NCI-H2107 treated with DMSO at 0.1 percent for 48 hours (cell line): ENCODE measurements at regions not wholly inside any gene's neighbourhood (a gene's known extent, or its start where the extent isn't known, plus 50 kb on each side); places are given as distances from the start of the nearest gene placed in this dataset.
"Not testable (repeated sequence)": the region's sequence is repeated elsewhere in the genome, so short reads cannot be mapped to it uniquely, and the experiment has no call there.

Experiments
- DNase-seq: peaks from one replicate; lab custom pipeline; 2025; ENCODE audit not compliant: unreplicated experiment; lab: John Stamatoyannopoulos, UW

DNA sequence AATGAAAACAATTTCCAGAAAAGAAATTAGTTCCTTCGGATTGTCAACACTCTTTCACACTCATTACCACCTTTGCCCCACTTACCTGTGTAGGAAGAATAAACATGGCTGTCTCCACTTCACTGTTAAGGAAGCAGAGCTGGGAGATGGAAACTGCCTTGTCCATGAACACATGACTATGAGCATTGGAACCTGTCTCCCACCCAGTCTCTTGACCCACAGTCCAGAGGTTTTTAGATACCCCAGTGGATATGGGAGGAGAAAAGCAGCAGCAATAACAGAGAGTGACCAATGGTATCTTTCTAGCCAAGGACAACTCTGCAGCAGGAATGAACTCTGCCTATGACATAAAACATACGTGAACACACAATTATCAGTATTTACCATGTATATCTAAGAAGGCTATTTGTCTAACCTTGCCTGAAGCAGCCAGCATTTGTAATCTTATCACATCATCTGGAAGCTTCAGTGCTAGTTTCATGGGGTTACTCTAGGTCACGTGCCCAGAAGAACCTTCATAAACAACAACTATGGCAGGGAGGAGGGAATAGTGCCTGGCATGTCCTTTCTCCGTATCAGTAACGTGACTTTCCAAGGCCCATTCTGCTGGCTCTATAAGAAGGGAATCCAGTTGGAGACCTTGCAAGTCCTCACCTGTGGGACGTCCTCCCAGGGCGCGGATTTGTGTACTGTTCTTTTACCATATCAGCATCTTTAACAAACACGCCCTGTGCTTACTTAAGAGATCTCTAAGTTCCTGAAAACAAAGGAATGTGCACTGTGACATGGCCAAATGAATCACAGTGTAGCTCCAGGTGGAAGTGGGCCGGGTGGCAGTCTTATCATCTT is 221.8 kb upstream of the UBL3 start:
- DNase-seq, result no peak

DNA sequence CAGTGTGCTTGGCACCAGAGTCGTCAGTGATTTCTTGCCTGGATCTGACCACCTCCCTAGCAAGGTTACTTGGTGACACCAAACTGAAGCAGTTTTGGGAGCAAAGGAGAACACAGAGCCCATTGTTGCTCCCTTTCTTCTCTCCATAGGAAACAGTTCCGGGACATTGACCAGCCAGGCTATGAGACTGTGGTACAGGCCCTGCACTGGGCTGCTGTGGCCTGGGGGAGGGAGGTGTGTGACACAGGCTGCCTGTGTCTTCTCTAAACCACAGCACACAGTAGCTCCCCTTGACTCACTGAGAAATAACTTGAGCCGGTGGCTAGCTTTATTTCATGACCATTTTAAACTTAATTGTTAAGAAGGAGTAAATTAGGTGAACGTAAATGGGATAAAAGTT is 214.8 kb upstream of the UBL3 start:
- no peak for DNase-seq

DNA sequence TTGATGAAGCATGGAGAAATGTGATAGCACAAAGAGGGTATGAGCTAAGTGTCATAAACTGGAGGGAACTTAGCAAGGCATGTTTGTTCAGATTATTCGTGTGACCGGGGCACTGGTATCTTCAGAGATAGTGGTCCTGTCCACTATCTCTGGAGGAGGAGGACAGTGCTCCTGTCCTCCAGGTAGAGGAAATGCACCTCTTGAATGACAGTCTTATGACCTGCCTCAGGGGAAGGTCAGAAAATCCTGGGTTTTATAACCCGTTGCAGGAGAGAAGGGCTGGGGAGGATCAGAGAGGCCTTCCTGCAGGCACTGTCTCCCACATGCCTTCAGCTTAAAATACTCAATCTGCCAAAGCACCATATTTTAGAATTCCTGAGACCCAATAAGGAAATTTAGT is 213.5 kb upstream of the UBL3 start:
- no peak for DNase-seq

DNA sequence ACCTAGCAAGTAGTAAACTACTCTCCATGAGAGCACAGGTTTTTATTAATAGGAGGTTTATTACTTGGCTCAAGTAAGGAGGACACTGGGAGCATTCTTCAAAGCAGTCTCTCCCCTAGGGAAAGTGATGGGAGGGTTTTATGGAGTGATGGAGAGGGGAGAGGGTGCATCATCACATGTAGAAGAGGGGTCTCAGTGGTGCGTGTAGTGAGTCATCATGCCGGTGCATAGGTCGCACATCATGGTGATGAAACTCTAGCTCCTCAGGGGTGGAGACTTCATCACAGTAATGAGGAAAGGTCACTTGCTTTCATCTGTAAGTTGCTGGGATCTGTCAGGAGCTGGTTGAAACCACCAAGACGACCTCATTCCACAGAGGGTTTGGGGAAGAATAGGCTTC is 210.8 kb upstream of the UBL3 start:
- no peak for DNase-seq

DNA sequence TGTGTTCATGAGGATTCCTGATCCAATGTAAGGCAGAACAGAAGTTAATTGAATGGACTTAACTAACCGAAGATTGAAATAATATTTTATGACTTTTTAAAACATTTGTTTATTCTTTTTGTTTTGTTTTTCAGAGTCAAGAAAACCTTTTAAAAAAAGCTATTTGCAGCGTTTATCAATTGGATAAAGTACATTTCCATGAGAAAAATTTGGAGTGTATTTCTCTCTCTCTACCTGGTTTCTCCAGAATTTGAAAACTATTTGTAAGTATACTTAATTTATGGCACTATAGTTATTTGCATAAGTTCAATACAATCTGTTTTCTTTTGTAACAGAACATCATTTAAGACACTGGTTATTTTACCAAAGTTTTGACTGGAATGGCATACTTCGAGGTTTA is 208.0 kb upstream of the UBL3 start:
- DNase-seq, result no peak

DNA sequence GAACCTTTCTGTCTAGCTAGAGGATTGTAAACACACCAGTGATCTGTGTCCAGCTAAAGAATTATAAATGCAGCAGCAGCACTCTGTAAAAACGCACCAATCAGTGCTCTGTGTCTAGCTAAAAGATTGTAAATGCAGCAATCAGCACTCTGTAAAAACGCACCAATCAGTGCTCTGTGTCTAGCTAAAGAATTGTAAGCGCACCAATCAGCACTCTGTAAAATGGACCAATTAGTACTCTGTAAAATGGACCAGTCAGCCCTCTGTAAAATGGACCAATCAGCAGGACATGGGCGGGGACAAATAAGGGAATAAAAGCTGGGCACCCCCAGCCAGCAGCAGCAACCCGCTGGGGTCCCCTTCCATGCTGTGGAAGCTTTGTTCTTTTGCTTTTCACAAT is 204.1 kb upstream of the UBL3 start:
- not testable (repeated sequence) for DNase-seq

DNA sequence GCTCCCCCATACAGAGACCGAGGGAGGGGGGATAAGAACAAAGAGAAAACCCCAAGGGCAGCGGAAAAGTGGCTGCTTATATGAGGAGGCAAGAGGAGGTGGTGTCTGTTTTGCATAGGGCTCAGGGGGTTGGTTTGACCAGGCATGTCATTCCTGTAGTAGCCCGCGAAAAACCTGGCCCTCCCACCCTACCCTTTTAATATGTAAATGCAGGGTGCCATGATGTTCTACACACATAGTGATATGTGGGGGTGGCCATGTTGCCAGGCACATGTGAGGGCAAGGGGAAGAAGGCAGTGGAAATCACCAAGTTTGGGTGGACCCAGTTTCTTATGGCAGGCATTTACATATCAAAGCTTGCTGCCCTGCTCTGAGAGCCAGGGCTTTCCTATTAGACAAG is 203.5 kb upstream of the UBL3 start:
- DNase-seq, result no peak

DNA sequence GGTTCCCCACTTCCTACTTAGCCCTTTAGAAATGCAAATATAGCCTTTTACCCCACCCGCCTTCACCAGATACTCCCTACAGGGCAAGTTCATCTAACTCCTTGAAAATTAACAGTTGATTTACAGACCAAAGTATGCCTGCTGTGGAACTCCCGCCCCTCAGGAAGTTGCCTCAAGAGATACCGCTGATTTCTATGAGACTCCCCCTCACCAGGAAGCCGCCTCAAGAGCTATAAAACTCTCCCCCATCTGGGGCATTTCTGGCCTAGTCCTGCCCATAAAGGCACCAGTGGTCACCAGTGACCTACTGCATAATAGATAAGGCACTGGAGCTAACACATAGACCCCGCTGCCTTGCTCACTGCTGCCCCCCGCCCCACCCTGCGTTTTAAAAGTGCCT is 201.7 kb upstream of the UBL3 start:
- no peak for DNase-seq

DNA sequence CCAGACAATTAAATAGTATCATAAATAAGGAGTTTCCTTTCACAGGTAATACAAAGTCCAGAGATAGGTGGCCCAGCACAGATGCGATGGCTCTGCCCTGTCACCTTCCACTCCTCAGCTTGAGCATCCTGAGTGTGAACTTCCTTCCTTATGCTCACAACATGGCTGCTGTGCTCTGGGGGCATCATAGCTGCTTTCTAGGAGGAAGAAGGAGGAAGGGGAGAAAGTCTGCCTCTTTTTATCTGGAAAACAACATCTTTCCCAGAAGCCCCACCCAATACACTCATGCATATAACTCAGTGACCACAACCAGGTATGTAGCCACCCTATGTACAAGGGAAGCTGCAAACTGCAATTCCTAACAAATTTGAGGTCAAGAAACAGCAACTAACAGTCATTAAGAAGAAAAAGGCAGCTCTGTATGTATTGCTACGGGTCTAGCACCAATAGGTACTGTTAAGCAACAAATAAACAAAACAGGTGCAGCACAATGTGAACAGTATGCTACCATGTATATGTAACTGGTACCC is 201.2 kb upstream of the UBL3 start:
- no peak for DNase-seq

DNA sequence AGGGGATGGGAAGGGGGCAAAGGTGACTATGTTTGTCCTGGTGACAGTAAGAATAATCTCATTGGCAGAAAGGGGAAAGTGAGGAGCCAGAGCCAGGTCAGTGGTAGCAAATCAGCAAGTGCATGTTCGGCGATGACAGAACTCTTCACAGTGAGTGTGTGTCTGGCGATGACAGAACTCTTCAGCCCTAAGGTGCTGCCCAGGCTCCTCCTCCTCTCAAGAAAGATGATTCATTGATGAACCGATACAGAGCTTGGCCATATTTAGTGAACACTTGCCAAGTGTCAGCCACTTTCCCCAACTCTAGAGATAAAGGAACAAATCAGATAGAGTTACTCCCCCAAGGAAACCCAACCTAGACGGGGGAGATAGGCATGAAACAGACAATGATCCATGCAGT is 199.3 kb upstream of the UBL3 start:
- no peak for DNase-seq

DNA sequence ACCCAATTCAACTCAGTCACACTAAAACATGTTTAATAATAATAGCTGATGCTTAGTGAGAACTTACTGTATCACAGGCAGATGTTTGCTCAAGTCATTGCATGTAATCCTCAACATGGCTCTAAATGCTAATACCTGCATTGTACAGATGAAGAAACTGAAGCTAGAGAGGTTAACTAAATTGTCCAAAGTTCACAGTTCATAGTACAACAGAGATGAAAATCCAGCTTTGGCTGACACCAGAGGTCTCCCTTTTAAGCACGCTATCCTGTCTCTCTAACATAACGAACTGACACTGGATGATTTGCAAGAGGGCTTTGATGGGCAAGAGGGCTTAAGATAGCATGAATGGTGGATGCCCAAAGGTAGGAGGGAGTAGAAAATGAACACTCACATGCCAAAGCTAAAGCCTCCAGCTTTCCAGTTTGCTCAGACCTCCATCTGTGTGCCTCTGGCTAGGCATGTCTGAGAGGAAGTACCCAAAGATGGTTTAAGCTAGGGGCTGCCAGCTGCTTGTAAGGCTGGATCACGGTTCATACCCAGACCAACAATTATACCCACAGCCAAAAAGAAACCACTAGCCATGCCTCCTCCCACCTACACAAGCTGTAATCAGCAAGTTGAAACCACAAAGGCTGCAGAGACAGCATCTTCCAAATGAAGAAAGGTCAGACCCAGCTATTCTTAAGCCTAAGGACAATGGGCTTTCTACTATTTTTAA is 196.9 kb upstream of the UBL3 start:
- DNase-seq, result no peak

DNA sequence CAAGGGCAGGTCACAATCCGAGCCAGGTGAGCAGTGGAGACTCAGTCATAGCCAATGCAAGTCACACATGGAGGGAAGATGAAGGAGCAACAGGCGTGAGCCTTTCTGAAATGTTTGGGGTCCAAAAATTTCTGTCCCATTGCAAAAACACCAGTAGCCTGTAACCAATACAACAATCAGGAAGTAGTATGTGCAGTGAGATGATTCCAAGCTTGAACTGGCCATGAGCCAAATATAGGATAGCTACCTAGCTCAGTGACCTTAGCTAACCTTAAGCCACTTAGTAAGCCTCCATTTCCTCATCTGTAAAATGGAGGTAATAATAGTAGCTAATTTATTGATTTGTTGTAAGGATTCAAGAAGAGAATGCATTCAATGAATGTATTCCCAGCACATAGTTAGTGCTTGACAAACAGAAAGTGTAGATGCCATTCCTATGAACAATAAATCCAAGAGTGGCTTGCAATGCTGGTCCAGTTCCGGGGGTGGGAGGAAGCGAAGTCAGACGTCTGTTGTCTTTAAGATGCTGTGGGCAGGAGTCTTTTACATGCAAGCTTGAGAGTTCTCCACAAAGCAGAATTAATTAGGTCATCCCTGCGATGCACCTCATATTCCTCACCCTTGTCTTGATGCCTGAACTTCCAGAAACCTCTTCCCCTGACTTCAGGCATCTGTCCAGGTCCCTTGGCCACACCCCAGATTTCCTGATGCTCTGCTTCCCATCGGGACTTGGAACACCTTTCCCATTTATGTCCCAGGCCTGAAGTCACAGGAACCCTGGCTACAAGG is 195.7 kb upstream of the UBL3 start:
- DNase-seq, result no peak

DNA sequence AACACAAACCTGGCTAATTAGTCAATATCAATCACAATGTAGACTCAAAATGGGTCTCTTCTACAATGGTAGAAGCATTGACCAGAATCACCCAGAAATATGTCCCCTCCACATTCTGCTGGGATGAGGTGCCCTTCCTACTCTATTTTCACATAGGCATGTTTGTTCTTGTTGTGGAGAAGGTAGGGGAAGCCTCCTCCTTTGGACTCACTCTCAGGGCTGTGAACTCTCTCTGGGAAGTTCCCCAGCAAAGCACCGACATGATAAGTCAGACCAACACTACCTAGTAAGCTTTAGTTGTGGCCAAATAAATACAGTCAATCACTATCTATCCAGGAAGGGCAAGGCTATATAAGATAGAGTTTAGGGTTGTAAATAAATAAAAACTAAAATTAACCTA is 194.5 kb upstream of the UBL3 start:
- no peak for DNase-seq

DNA sequence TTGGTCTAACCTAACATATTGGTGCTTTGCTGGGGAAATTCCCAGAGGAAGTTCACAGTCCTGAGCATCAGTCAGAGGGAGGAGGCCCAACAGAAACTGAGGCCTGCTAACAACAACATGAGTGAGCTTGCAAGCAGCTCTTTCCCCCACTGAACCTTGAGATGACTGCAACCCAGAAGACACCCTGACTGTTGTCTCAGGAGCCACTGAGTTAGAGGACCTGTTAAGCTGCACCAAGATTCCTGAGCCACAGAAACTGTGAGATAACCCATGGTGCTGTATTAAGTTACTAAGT is 193.2 kb upstream of the UBL3 start:
- DNase-seq, result no peak

DNA sequence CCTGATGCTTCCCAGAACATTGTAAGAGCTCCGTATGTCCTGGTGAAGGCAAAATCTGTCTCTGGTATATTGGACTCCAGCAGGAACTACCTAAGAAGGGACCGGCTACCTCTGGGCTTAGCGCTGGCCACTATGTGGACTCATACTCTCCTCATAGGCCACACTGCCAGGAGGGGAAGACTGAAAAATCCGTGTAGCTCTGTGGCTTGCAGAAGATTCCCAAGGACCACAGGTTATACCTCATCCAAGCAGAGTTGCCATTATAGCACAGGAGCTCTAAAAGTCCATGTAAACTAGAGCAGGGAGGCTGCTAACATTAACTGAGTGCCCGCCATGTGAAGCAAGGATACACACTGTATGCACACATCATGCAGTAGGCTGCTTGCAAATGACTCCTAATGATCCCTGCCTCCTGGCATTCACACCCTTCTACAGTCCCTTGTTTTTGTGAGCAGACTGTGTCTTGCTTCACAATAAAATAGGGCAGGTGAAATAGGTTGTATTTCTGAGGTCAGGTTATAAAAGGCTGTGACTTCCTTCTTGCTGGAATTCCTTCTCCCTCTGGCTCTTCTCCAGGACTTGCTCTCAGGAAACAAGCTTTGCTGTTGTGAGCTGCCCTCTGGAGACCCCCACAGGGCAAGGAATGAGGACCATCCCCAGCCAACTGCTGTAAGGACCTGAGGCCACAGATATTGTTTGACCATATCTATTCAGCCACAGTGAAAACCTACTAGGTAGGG is 192.6 kb upstream of the UBL3 start:
- no peak for DNase-seq

DNA sequence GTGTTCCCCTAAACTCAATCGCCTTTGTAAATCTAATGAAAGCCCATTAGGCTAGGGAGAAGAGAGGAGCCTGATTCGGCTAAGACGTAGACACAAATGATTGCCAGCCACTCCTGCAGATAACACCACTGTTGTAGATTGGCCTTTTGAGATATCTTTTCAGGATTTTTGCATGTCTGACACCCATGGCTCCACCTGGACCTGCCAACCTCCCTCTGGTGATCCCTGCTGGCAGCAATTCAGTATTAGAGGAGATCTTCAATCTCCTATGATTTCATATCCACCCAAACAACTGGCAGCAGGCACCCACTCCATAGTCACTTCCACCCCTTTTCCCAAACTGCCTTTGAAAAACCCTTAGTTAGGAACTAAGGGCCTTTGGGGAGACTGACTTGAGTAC is 191.9 kb upstream of the UBL3 start:
- no peak for DNase-seq

DNA sequence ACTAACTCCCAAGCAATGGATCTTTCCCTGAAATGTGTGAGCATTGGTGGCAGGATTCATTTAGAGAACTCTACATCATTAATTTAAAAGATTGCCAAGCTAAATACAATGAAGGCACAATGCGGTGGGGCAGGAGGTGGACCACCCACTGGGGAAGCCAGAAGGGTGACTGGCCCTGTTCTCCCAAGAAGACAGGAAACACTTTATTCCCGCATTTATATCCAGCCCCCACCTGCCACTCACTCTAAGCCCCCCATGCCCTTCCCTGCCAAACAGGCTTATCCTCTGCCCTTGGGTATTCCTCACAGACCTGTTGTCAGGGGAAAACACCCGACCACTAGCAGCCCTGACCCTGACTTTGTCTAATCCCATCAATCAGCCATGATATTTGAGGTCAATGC is 189.1 kb upstream of the UBL3 start:
- no peak for DNase-seq

DNA sequence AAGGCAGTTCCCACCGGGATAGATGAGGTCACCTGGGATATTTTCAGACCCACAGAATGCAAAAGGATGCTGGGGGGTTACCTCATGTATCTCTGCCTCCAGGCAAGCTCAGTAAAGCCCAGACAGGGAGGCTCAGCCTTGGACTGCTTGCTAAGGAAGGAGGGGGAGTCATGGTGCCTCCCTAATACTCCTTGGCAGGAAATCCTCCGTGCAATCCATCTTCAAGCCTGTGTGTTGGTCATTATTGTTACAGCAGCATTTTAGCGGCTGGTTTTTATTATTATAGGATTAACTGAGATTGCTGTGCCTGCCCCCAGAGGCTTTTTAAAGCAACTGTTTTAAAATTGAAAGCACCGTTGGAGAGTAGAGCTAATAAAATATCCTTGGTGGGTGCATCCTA is 188.5 kb upstream of the UBL3 start:
- DNase-seq, result no peak

DNA sequence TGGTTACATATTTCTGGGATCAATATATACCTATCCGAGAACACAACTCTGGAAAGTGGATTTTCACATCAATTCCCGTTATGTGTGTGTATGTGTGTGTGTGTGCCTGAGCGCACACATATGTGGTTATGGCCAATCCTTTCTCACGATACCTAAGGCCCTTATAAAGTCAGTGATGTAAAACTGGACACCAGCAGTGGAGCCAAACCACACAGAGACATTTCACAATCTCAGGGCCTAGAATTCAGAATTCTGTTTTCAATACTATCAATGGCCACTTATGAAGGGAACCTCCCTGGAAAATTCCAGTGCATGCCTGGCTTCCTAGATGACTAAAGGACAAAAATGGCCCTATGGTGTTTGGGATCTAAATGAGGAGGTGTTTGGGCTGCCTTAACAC is 187.3 kb upstream of the UBL3 start:
- DNase-seq, result no peak

DNA sequence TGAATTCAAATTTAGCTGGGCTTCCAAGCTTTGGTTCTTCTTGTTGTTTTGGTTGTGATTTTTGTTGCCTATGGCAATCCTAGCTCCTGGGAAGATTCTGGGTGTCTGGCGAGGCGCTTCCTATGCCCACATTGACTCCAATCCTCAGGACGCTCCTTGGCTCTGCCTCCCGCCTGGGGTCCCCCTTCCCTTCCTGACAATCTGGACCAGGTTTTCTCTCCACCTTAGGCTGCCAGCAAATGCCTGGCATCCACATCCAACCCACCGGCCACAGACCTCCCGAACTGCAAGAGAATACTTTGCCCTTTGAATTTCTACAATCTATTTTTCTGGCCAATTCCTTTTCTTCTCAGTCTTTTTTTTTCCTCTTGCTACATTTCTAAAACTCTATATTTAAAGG is 186.9 kb upstream of the UBL3 start:
- no peak for DNase-seq

DNA sequence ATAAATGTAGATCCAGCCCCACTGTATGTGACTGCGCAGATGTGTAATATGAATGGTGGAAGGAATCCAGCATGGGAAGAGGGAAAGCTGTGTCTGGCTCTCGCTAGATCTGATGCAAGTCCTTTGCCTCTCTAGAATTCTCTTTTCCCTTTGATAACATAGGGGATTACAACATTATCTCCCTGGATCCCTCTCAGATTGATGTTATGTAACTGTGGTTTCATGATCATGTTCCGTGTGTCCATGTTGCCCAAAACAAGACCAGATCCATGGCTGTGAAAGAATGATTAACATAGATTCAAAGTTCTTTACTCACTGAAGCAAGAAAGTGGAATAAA is 184.0 kb upstream of the UBL3 start:
- DNase-seq, result no peak
